ENCODE measurements at regions not wholly inside any gene's neighbourhood (a gene's known extent, or its start where the extent isn't known, plus 50 kb on each side); places are given as distances from the start of the nearest gene placed in this dataset.
A peak's percentile ranks its signal among the peaks of the same experiment; 100 is the strongest.

DNA sequence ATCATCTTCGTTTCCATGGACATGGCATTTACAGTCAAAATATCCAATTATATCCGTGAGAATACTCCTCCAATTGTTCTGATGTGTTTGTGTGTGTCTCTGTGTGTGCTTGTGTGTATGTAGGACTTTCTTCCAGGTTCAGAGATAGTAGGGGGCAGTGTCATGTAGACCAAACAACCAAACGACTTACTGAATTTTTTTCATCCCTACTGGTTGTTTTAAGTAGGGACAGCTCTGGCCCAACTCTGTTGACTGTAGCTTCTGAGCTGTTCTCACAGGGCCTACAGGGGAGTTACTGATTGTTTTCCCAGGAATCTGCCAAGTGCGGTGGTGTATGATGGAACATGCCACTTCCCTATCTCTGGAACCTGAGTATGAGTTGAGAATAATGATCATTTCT, 69.6 kb downstream of the ETAA1 start:
- no peaks in the 10 kb centered on the region for H3K9me2 ChIP-seq (replicated peaks; ENCODE audit: insufficient read depth)
- DNase-seq (ENCODE audit: low spot score): no peak
- no peak overlapping the region for H3K4me3 ChIP-seq
- no peak overlapping the region for H2AFZ ChIP-seq
- H3K27me3 ChIP-seq: no peaks in the 10 kb centered on the region
- WGBS (ENCODE audit: low lambda C conversion rate, missing lambda C conversion rate): 73% methylated on average over 4 of the region's 4 CpGs
- H3K27ac ChIP-seq: no peak overlapping the region
- TF ChIP-seq EZH2phosphoT487 (IDR thresholded peaks at IDR 0.05; ENCODE audit: low read depth, severe bottlenecking, unreplicated experiment): no peak
- TF ChIP-seq, protein P1, sequence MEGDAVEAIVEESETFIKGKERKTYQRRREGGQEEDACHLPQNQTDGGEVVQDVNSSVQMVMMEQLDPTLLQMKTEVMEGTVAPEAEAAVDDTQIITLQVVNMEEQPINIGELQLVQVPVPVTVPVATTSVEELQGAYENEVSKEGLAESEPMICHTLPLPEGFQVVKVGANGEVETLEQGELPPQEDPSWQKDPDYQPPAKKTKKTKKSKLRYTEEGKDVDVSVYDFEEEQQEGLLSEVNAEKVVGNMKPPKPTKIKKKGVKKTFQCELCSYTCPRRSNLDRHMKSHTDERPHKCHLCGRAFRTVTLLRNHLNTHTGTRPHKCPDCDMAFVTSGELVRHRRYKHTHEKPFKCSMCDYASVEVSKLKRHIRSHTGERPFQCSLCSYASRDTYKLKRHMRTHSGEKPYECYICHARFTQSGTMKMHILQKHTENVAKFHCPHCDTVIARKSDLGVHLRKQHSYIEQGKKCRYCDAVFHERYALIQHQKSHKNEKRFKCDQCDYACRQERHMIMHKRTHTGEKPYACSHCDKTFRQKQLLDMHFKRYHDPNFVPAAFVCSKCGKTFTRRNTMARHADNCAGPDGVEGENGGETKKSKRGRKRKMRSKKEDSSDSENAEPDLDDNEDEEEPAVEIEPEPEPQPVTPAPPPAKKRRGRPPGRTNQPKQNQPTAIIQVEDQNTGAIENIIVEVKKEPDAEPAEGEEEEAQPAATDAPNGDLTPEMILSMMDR (IDR thresholded peaks at IDR 0.05; ENCODE audit: poor library complexity): no peak
- TF ChIP-seq EZH2 (IDR thresholded peaks at IDR 0.05; ENCODE audit: borderline replicate concordance): no peak
- no peak overlapping the region for H3K4me2 ChIP-seq
- no peaks in the 10 kb centered on the region for H3K4me1 ChIP-seq (ENCODE audit: insufficient read depth)
- H3K79me2 ChIP-seq: no peaks in the 10 kb centered on the region
- H3K9me3 ChIP-seq (ENCODE audit: low read depth): no peaks in the 10 kb centered on the region
- H3K36me3 ChIP-seq (replicated peaks; ENCODE audit: insufficient read depth, low read depth): no peaks in the 10 kb centered on the region
- H4K20me1 ChIP-seq (ENCODE audit: insufficient read depth, poor library complexity, severe bottlenecking): no peaks in the 10 kb centered on the region

DNA sequence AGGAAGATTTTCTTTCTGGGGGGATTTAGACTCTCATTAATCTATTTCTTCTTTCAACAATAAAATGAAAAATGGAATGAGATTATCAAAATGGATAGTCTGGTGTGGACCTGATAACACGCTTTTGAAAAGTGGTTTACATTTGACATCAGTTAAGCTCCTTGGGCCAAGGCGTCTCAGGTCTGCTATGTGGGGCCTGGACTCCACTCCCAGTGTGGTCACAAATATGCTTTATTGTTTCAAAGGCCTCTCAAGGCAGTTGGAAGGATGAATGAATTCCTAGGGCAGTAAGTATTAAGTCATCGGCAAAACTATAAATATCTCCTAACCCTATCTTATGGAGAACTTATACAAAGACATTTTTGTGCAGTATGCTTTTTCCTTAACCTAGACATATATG, 74.5 kb downstream of the ETAA1 start:
- Histone ChIP-seq H3K4me3 (no peak overlapping the region), H3K4me1 (ENCODE audit: insufficient read depth) (no peaks in the 10 kb centered on the region), H3K9me2 (replicated peaks; ENCODE audit: insufficient read depth) (no peaks in the 10 kb centered on the region), H3K9me3 (ENCODE audit: low read depth) (no peaks in the 10 kb centered on the region), H3K79me2 (no peaks in the 10 kb centered on the region), H3K4me2 (no peak overlapping the region), H3K27me3 (no peaks in the 10 kb centered on the region), H3K27ac (no peak overlapping the region), H2AFZ (no peak overlapping the region), H3K36me3 (replicated peaks; ENCODE audit: insufficient read depth, low read depth) (no peaks in the 10 kb centered on the region), H4K20me1 (ENCODE audit: insufficient read depth, poor library complexity, severe bottlenecking) (no peaks in the 10 kb centered on the region)
- DNase-seq (ENCODE audit: low spot score): no peak
- TF ChIP-seq, protein P1 (IDR thresholded peaks at IDR 0.05; ENCODE audit: poor library complexity): no peak
- TF ChIP-seq EZH2 (IDR thresholded peaks at IDR 0.05; ENCODE audit: borderline replicate concordance) (no peak), EZH2phosphoT487 (IDR thresholded peaks at IDR 0.05; ENCODE audit: low read depth, severe bottlenecking, unreplicated experiment) (no peak)
- WGBS (ENCODE audit: low lambda C conversion rate, missing lambda C conversion rate): 87% methylated on average over 3 of the region's 3 CpGs

DNA sequence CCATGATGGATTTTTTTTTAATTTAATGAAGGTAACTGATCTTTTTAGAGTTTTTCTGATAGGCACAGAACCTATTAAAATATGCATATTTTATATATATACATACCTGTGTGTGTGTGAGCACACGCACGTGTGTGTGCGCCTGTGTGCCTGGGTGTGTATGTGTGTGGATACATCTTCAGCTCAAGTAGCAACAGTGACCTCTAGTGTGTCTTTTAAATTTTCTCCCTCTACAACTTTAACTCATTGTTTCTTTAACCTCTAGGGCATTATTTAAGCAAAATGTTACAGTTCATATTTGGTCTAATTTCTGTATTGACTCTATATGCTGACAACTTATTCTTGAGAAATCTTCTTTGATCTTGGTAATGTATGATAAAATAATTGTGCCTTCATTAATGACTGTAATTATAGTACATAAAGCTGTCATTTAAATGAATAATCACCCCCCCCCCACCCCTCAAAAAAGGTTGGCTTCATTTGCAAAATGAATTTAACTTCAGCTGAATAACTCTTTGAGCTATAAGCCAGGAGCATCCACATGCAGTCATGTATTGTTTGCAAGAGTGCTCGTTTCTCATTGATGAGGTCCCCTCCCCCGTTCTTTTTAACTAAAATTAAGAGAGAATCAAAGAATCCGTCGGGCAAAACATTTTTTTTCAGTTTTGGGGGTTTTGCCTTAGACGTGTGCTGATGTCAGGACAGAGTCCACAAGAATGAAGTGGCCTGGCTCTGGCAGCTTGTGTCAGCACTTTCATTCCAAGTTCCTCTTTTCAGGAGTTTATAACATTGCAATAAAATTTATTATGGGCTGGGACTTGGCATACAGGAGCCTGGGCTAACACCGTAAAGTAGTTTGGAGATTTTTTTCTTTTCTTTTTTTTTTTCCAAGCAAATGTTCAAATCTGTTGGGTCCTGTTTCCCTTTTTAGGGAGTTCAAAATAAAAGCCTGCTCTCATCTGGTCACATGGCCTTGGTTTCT, 80.0 kb downstream of the ETAA1 start:
- TF ChIP-seq, protein P1 (IDR thresholded peaks at IDR 0.05; ENCODE audit: poor library complexity): peak; percentile 68
- no peak for TF ChIP-seq EZH2 (IDR thresholded peaks at IDR 0.05; ENCODE audit: borderline replicate concordance)
- H4K20me1 ChIP-seq (ENCODE audit: insufficient read depth, poor library complexity, severe bottlenecking): no peaks in the 10 kb centered on the region
- H3K9me3 ChIP-seq (ENCODE audit: low read depth): no peaks in the 10 kb centered on the region
- no peak overlapping the region for H3K4me3 ChIP-seq
- H3K9me2 ChIP-seq (replicated peaks; ENCODE audit: insufficient read depth): no peaks in the 10 kb centered on the region
- peak; percentile 62 for DNase-seq (ENCODE audit: low spot score)
- H3K79me2 ChIP-seq: no peaks in the 10 kb centered on the region
- WGBS (ENCODE audit: low lambda C conversion rate, missing lambda C conversion rate): 45% methylated on average over 9 of the region's 9 CpGs
- H3K4me1 ChIP-seq (ENCODE audit: insufficient read depth): no peaks in the 10 kb centered on the region
- no peaks in the 10 kb centered on the region for H3K27me3 ChIP-seq
- no peak overlapping the region for H3K27ac ChIP-seq
- no peak overlapping the region for H2AFZ ChIP-seq
- no peaks in the 10 kb centered on the region for H3K36me3 ChIP-seq (replicated peaks; ENCODE audit: insufficient read depth, low read depth)
- H3K4me2 ChIP-seq: peak overlapping the region; percentile 29

Measured in hepatocyte (in vitro differentiated cells).